Amygdala (tissue), 56 donors: ENCODE measurements at regions not wholly inside any gene's neighbourhood (a gene's known extent, or its start where the extent isn't known, plus 50 kb on each side); places are given as distances from the start of the nearest gene placed in this dataset.
"Not testable (repeated sequence)": the region's sequence is repeated elsewhere in the genome, so short reads cannot be mapped to it uniquely, and the experiment has no call there.

Experiments
- DNase-seq, 56 donors: peaks; one replicate each; lab custom pipeline; 2025; lab: John Stamatoyannopoulos, UW

GRCh38 chr2:39999864-40000263, 220.8 kb upstream of the THUMPD2 start:
- DNase-seq: no peak

GRCh38 chr2:39998617-39999016, 219.6 kb upstream of the THUMPD2 start:
- DNase-seq: no peak

GRCh38 chr2:39996653-39997080, 217.6 kb upstream of the THUMPD2 start:
- no peak for DNase-seq

GRCh38 chr2:39995005-39995737, 216.1 kb upstream of the THUMPD2 start:
- no peak for DNase-seq

DNA sequence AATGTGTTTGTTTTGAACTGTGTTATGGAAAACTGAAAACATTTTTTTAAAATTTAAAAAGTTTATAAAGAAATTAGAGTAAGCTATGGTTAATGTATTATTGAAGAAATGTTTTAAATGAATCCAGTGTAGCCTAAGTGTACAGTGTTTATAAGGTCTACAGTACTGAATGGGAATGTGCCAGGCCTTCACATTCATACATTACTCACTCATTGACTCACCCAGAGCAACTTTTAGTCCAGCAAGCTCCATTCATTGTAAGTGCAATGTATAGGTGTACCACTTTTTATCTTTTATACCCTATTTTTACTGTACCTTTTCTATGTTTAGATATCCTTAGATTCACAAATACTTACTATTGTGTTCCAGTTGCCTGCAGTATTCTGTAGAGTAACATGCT, 215.1 kb upstream of the THUMPD2 start:
- DNase-seq: no peak

- no peak for DNase-seq
Measured at GRCh38 chr2:39991298-39991697, 212.2 kb upstream of the THUMPD2 start.

DNA sequence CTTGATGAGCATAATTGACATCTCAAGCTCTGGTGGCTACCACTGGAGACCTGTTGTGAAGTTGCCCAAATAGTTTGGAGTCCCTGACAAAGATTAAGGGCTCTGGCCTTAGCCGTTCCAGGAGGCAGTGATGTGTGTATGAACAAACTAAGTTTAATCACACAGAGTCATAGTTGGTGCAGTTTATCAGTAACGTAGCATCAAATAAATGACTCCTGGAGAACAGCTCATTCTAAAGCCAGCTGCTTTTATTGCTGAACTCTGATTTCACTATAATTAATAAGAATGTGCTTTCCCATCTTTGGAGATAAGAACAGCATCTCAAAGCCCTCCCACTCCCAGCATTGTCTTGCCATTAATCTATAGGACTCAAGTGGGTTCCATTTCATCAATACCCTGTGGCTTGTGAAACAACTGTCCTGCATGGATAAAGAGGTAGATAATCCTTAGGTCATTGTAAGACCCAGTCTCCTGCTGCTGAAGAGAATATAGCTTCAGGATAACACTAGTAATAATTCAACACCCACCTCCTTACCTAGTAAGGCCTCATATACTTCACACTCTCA, 211.4 kb upstream of the THUMPD2 start:
- no peak for DNase-seq

DNA sequence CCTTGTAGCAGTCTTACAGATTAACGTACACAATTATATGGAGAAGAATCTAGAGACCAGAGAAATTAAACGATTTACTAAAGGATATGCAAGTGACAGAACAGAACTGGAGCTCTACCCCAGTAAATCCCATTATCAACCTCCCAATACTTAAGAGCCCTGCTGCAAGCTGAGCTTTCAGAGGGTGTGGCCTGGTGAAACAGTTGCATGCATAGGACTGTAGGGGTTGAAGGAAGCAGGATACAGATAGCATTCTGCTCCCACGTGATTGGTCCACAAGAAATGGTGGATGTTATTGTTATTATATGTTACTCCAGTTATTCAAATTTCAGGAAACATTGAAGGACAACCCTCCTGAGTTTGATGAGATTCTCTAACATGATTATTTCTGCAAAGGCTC, 210.8 kb upstream of the THUMPD2 start:
- no peak for DNase-seq

DNA sequence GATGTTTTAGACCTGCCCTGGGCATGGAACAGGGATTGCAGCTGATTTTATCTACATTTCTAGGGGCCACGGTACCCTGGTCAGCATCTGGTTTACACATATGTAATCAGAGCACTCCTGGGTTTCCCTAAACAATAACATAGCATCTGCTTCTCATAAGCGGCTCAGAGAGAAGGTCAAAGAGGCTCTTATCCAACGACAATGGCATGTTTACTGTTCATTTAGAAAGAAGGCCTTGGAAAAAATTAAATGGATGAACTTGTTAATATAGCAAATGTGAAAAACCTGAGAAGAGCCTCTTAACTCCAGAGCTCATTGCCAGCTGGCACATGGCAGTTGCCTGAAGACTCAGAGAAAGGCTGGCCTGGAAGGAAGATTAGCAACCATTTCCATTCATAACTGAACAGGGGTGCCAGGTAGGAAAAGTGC, 202.8 kb upstream of the THUMPD2 start:
- DNase-seq: no peak

DNA sequence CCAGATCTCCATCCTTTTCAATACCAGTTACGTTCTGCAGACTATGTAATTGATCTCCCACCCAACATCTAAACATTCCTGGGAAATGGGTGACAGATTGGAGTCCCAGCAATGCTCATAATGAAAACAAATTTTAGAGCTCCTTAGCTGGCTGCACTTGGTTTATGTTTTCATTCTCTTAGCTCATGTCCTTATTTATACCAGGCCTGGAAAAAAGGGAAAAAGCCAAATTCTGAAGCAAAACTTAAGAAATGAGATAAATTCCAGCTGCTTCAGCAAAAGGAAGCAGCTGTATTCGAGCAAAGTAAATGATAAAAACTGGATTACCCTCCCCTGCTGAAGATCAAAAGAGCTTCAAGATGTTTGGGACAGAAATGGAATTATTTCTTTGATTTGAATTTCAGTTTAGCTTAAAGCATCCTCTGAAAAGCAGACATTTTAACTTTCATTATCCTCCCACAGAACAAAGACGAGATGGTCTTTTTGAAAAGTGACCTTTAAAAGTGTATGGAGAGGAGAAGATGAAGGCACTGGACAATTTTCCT, 196.5 kb upstream of the THUMPD2 start:
- DNase-seq: no peak

DNA sequence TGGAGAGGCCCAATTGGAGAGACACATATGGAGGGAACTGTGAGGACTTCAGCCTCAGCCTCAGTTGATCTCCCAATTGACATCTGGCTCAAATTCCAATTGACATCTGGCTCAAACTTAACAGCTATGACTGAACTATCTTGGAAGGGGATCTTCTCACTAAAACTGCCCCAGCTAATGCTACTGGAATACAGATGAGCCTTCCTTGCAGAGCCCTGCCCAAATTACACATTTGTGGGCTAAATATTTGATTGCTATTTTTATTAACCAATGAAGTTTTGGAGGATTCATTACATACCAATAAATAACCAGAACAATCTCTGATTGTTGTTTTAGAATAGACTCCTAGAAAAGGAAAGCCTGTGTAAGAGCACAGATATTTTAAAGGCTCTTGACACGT, 189.0 kb upstream of the THUMPD2 start:
- DNase-seq: no peak

GRCh38 chr2:39960681-39961080, 181.6 kb upstream of the THUMPD2 start:
- DNase-seq: not testable (repeated sequence)

- no peak for DNase-seq
Measured at GRCh38 chr2:39954346-39954745, 175.3 kb upstream of the THUMPD2 start.

- no peak for DNase-seq
Measured at GRCh38 chr2:39949131-39949530, 170.1 kb upstream of the THUMPD2 start.

- DNase-seq: no peak
Measured at GRCh38 chr2:39948016-39948719, 169.1 kb upstream of the THUMPD2 start.

- DNase-seq: no peak
Measured at GRCh38 chr2:39947294-39948015, 168.4 kb upstream of the THUMPD2 start.

DNA sequence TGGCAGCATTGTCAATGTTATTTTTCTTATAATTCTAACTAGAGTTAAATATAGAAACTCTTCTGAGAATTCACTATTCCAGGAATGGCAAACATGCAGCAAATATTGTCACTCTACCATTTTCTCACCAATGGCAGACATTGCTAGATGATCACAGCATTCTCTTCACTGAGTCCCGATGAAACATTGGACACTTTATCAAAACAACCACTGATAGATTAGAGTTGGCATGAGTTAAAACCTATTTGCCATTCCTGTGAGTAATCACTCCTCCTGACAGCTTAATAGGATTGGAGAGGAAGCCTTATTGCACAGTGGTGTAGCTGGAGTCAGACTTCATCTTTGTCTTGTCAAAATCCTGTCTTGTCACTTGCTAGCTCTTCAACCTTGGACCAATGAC, 163.9 kb upstream of the THUMPD2 start:
- DNase-seq: no peak

- DNase-seq: no peak
Measured at GRCh38 chr2:39938035-39938835, 159.2 kb upstream of the THUMPD2 start.

DNA sequence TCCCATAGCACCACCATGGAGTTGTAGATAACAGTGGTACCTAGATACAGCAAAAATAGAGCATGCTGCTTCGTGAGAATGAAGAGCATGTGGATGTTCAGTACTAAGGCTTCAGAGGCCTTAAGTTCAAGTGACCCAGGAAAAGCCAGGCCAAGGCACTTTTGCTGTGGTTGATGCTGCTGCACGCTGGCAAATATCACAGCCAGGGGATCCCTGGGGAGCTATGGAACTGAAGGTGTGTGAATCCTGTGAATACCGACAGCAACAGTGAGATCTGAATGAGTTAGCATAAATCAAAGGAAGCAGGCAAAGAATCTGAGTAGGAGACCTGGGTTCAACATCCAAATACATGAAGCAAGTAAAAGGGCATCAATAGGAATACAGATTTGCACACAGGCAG, 158.6 kb upstream of the THUMPD2 start:
- no peak for DNase-seq

- no peak for DNase-seq
Measured at GRCh38 chr2:39934851-39935250, 155.8 kb upstream of the THUMPD2 start.
